ENCODE measurements at regions not wholly inside any gene's neighbourhood (a gene's known extent, or its start where the extent isn't known, plus 50 kb on each side); places are given as distances from the start of the nearest gene placed in this dataset.

GRCh38 chr2:57569396-57569795, 477.2 kb upstream of the VRK2 start:
- Mint-ChIP-seq H3K36me3 (ENCODE audit: insufficient read depth in 1 of 3, low read depth in 3 of 3) (no peaks in the 10 kb centered on the region), H3K4me1 (no peaks in the 10 kb centered on the region), H3K9me3 (no peaks in the 10 kb centered on the region), H3K4me3 (no peak overlapping the region), H3K27me3 (ENCODE audit: low read depth) (no peaks in the 10 kb centered on the region), H3K27ac (no peak overlapping the region)
- Histone ChIP-seq H4K91ac (ENCODE audit: insufficient read length, low read depth, low read length) (no peak overlapping the region), H3K27ac (ENCODE audit: insufficient read length, low read depth, low read length) (no peak overlapping the region), H3K23ac (ENCODE audit: insufficient read length, low read depth, low read length) (no peak overlapping the region), H3K4me2 (ENCODE audit: insufficient read depth, insufficient read length, low read length) (no peak overlapping the region), H3T11ph (ENCODE audit: low read length) (no peak overlapping the region), H3K23me2 (ENCODE audit: insufficient read length, low read depth, low read length, poor library complexity, severe bottlenecking) (no peaks in the 10 kb centered on the region), H3K79me2 (ENCODE audit: insufficient read depth, low read length) (no peaks in the 10 kb centered on the region), H3K14ac (ENCODE audit: insufficient read depth, low read length) (no peak overlapping the region), H3K9me3 (ENCODE audit: control insufficient read depth, low read depth, low read length) (no peaks in the 10 kb centered on the region), H4K20me1 (ENCODE audit: control insufficient read depth, insufficient read depth, insufficient read length) (no peaks in the 10 kb centered on the region), H2BK20ac (ENCODE audit: low read depth, low read length, poor library complexity, severe bottlenecking) (no peak overlapping the region), H2BK15ac (ENCODE audit: low read depth, low read length) (no peak overlapping the region), H2AFZ (ENCODE audit: low read length) (no peak overlapping the region), H3K56ac (ENCODE audit: insufficient read length, low read depth, low read length) (no peak overlapping the region), H3K27me3 (ENCODE audit: insufficient read depth, low read length) (no peaks in the 10 kb centered on the region), H2BK5ac (ENCODE audit: insufficient read length, low read length) (no peak overlapping the region), H3K4ac (ENCODE audit: low read depth, low read length) (no peak overlapping the region), H3K4me1 (ENCODE audit: insufficient read depth, low read length) (no peaks in the 10 kb centered on the region), H3K79me1 (ENCODE audit: insufficient read depth, low read depth, low read length, poor library complexity, severe bottlenecking) (no peaks in the 10 kb centered on the region), H2BK12ac (ENCODE audit: insufficient read length, low read depth, low read length) (no peak overlapping the region), H4K8ac (replicated peaks; ENCODE audit: insufficient read length, low read depth, low read length) (no peak overlapping the region), H3K18ac (ENCODE audit: insufficient read length, low read depth, low read length) (no peak overlapping the region), H3K9ac (ENCODE audit: extremely low read depth, insufficient read length, low read length) (no peak overlapping the region), H4K5ac (ENCODE audit: insufficient read length, low read depth, low read length) (no peak overlapping the region), H2AK5ac (ENCODE audit: insufficient read length, low read length) (no peak overlapping the region), H2BK120ac (ENCODE audit: low read depth, low read length, poor library complexity, severe bottlenecking) (no peak overlapping the region)
- no peak for TF ChIP-seq CTCF (conservative IDR thresholded peaks at IDR 0.05)
- no peak for DNase-seq

Data from H9 (cell line).